HCT116 (cell line): ENCODE measurements at regions not wholly inside any gene's neighbourhood (a gene's known extent, or its start where the extent isn't known, plus 50 kb on each side); places are given as distances from the start of the nearest gene placed in this dataset.

Experiments used
- ATAC-seq: fragments of 200-7000 bp; cut with Tn5 transposase; 2 replicates; pipeline ENCODE4 v1.9.1; 2020; ENCODE audit warnings: mild to moderate bottlenecking, moderate library complexity
- BruUV-seq: library from RNA; stranded (reverse); fragments of 400-500 nt; replicated peaks from 2 replicates; lab custom pipeline; 2021; lab: Mats Ljungman, UMichigan
- CTCF ChIA-PET: fragments of 300-600 bp; sonication (Branson Sonifier 250); formaldehyde crosslinking; loops from one replicate; lab custom pipeline; 2021; ENCODE audit warnings: antibody characterized with exemption; lab: Charles Lee
- POLR2A ChIA-PET: fragments of 300-600, 350-600 bp; sonication (Branson Sonifier 250); formaldehyde crosslinking; loops from one replicate; lab custom pipeline; 2021; ENCODE audit warnings: antibody characterized with exemption; lab: Charles Lee
- RAD21 ChIA-PET, 2 experiments: fragments of 300-600 bp; sonication (Branson Sonifier 250); formaldehyde crosslinking; loops; one replicate each; lab custom pipeline; 2023; ENCODE audit warnings: low total read pairs in 2 of 2; ENCODE audit not compliant: uncharacterized antibody in 2 of 2, unreplicated experiment in 2 of 2, low non-redundant PET in 1 of 2; lab: Charles Lee
- DNase-seq: peaks from one replicate; pipeline ENCODE4 v3.0.0-alpha.2; 2010; ENCODE audit warnings: low read depth, low spot score
- H2AFZ ChIP-seq: fragments of 200-600 bp; shearing (Covaris generic), sonication (generic); 2 replicates; pipeline ENCODE4 v1.6.1; 2017; ENCODE audit warnings: low read depth, mixed run types, mixed read lengths, antibody characterized with exemption, low read length; ENCODE audit not compliant: poor library complexity, severe bottlenecking
- H3K27ac ChIP-seq: 2 replicates; pipeline ENCODE4 v1.5.1; 2012; ENCODE audit warnings: low read depth, low read length
- H3K27me3 ChIP-seq: fragments of 200-600 bp; sonication (generic); 2 replicates; pipeline ENCODE4 v1.6.1; 2016; ENCODE audit warnings: mixed run types, low read length, mixed read lengths; ENCODE audit not compliant: insufficient read depth
- H3K36me3 ChIP-seq, 2 experiments: fragments of 200-500 bp in 1 of 2; fragments of 200-600 bp in 1 of 2; sonication (Bioruptor generic) in 1 of 2; sonication (generic) in 1 of 2; 2 replicates each; pipeline versions ENCODE4 v1.5.1 to v1.6.1; 2014 to 2016; ENCODE audit warnings: low read length in 2 of 2, inconsistent platforms in 1 of 2, mixed read lengths in 1 of 2, mixed run types in 1 of 2; ENCODE audit not compliant: insufficient read depth in 2 of 2, control insufficient read depth in 1 of 2
- H3K4me1 ChIP-seq, 2 experiments: fragments of 200-600 bp in 1 of 2; sonication (generic) in 1 of 2; 2 replicates each; pipeline versions ENCODE4 v1.5.1 to v1.6.1; 2012 to 2017; ENCODE audit warnings: low read length in 2 of 2, inconsistent platforms in 1 of 2, mild to moderate bottlenecking in 1 of 2, mixed read lengths in 1 of 2, mixed run types in 1 of 2, moderate library complexity in 1 of 2; ENCODE audit not compliant: insufficient read depth in 2 of 2, control insufficient read depth in 1 of 2
- H3K4me2 ChIP-seq: fragments of 200-600 bp; sonication (generic); 2 replicates; pipeline ENCODE4 v1.6.1; 2017; ENCODE audit warnings: mixed run types, low read length, mixed read lengths
- H3K4me3 ChIP-seq, 2 experiments: fragments of 200-600 bp in 1 of 2; sonication (generic) in 1 of 2; replicated peaks in 1 of 2; 2 replicates each; pipeline ENCODE4 v1.5.1; 2011 to 2016; ENCODE audit warnings: low read length in 2 of 2, control low read depth in 1 of 2, low read depth in 1 of 2, mild to moderate bottlenecking in 1 of 2, mixed read lengths in 1 of 2, mixed run types in 1 of 2
- H3K79me2 ChIP-seq: fragments of 200-600 bp; sonication (generic); 2 replicates; pipeline ENCODE4 v1.6.1; 2017; ENCODE audit warnings: mild to moderate bottlenecking, mixed run types, low read length, moderate library complexity, mixed read lengths; ENCODE audit not compliant: insufficient read depth
- H3K9ac ChIP-seq: fragments of 200-600 bp; sonication (generic); 2 replicates; pipeline ENCODE4 v1.6.1; 2016; ENCODE audit warnings: low read length, mixed read lengths
- H3K9me2 ChIP-seq: fragments of 200-600 bp; sonication (generic), shearing (Covaris generic); 2 replicates; pipeline ENCODE4 v1.6.1; 2017; ENCODE audit warnings: mixed run types, mild to moderate bottlenecking, moderate library complexity; ENCODE audit not compliant: insufficient read depth
- H3K9me3 ChIP-seq, 2 experiments: fragments of 200-500 bp in 1 of 2; fragments of 200-600 bp in 1 of 2; sonication (Bioruptor generic) in 1 of 2; sonication (generic) in 1 of 2; 2 replicates each; pipeline ENCODE4 v1.6.1; 2014 to 2017; ENCODE audit warnings: low read length in 2 of 2, mixed read lengths in 2 of 2, inconsistent platforms in 1 of 2, low read depth in 1 of 2, mild to moderate bottlenecking in 1 of 2, mixed run types in 1 of 2, moderate library complexity in 1 of 2; ENCODE audit not compliant: control insufficient read depth in 1 of 2, insufficient read depth in 1 of 2
- H4K20me1 ChIP-seq: fragments of 200-600 bp; sonication (generic), shearing (Covaris generic); 2 replicates; pipeline ENCODE4 v1.6.1; 2017; ENCODE audit warnings: mixed run types, mild to moderate bottlenecking, moderate library complexity; ENCODE audit not compliant: insufficient read depth
- CBX3 ChIP-seq: IDR thresholded peaks from 2 replicates; pipeline ENCODE4 v1.6.1; 2012; ENCODE audit warnings: low read depth
- CEBPB ChIP-seq: IDR thresholded peaks from 2 replicates; pipeline ENCODE4 v1.6.1; 2012; ENCODE audit warnings: low read depth
- EGR1 ChIP-seq: IDR thresholded peaks from 2 replicates; pipeline ENCODE4 v1.6.1; 2012; ENCODE audit warnings: low read depth
- ELF1 ChIP-seq: IDR thresholded peaks from 2 replicates; pipeline ENCODE4 v1.6.1; 2012; ENCODE audit warnings: low read depth, borderline replicate concordance
- JUND ChIP-seq: IDR thresholded peaks from 2 replicates; pipeline ENCODE4 v1.6.1; 2012
- POLR2A ChIP-seq: IDR thresholded peaks from 2 replicates; pipeline ENCODE4 v1.7.0; 2011; ENCODE audit warnings: borderline replicate concordance; ENCODE audit not compliant: insufficient read depth, insufficient read length; ENCODE audit errors: extremely low read depth
- POLR2AphosphoS5 ChIP-seq: IDR thresholded peaks from 2 replicates; pipeline ENCODE4 v1.6.1; 2011; ENCODE audit warnings: mild to moderate bottlenecking, low read depth, low read length, moderate library complexity
- RAD21 ChIP-seq: IDR thresholded peaks from 2 replicates; pipeline ENCODE4 v1.6.1; 2012; ENCODE audit warnings: low read depth, mild to moderate bottlenecking
- SIN3A ChIP-seq: IDR thresholded peaks from 2 replicates; pipeline ENCODE4 v1.6.1; 2012; ENCODE audit warnings: low read depth
- SP1 ChIP-seq: IDR thresholded peaks from 2 replicates; pipeline ENCODE4 v1.6.1; 2012; ENCODE audit warnings: low read depth
- TCF7L2 ChIP-seq: IDR thresholded peaks from 2 replicates; pipeline ENCODE4 v1.7.0; 2011; ENCODE audit warnings: borderline replicate concordance, inconsistent platforms; ENCODE audit not compliant: insufficient read depth, insufficient read length; ENCODE audit errors: extremely low read depth
- ZFX ChIP-seq: fragments of 450-650 bp; IDR thresholded peaks from 2 replicates; pipeline ENCODE4 v1.6.1; 2017
- intact Hi-C: fragments of 100-400 bp; cut with micrococcal nuclease; formaldehyde crosslinking; loops from 2 replicates; pipeline ENCODE4 v1.10.0; 2022
- TF ChIP-seq, protein P1 (sequence below): IDR thresholded peaks from 2 replicates; pipeline ENCODE4 v1.6.1; 2012
- TF ChIP-seq, protein P2 (sequence below): IDR thresholded peaks from 2 replicates; pipeline ENCODE4 v1.6.1; 2012
- TF ChIP-seq, protein P3 (sequence below): IDR thresholded peaks from 2 replicates; pipeline ENCODE4 v1.6.1; 2011; ENCODE audit warnings: mild to moderate bottlenecking, low read length, moderate library complexity; ENCODE audit not compliant: insufficient replicate concordance; ENCODE audit errors: extremely low read depth

DNA sequence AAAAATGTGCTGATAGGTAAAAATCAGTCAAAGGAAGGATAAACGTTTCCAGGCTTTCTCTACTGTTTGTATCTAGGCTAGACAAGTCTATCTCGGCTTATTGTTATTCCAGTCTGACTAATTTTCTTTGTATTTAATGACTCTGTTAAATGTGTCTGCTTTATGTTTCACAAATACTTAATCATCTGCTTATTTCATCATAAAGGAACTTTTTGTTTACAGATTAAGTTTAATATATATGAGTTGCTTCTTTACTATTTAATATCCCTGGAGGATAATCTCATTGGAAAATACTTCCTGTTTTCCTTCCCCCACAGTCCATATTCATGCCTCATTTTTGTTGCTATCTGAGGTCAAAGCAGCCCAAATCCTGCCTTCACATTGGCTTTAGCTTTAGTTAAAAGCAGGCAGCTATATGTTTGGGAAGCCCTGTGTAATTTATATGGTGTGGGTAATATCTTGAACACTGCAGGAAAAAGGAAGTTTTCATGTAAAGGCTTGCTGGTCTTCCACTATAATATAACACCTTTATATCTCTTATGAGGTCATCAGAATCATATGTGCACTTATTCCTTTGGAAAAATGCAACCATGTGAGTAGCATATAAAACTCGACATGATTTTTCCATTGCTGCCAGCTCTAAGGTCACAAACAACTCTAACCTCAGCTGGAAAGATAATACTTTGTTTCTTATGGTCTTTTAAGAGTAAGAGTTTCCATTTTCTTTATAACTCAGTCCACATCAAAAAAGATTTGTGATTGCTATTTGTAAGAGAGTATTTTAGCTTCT, 76.8 kb downstream of the ALX1 start:
- Histone ChIP-seq H2AFZ (peak overlapping the region; percentile 50), H3K27me3 (no peaks in the 10 kb centered on the region), H3K27ac (no peak overlapping the region), H3K9ac (no peak overlapping the region), H3K79me2 (no peaks in the 10 kb centered on the region), H3K4me2 (no peak overlapping the region), H3K4me1 (no peaks in the 10 kb centered on the region), H3K9me2 (no peaks in the 10 kb centered on the region), H3K9me3 (no peaks in the 10 kb centered on the region), H3K36me3 (no peaks in the 10 kb centered on the region), H3K4me3 (no peak overlapping the region), H4K20me1 (no peaks in the 10 kb centered on the region)
- no peak for DNase-seq
- POLR2A ChIA-PET: interaction anchor here (0.7 kb wide), 1 partner anchor 12 kb away, joined by 3 read pairs; no protein-coding TSS in a partner anchor
- TF ChIP-seq POLR2A (no peak), SP1 (no peak), ELF1 (no peak), ZFX (no peak), TCF7L2 (no peak), RAD21 (no peak), JUND (no peak), CBX3 (no peak), CEBPB (no peak), POLR2AphosphoS5 (no peak), EGR1 (no peak), SIN3A (no peak)
- TF ChIP-seq, protein P1, sequence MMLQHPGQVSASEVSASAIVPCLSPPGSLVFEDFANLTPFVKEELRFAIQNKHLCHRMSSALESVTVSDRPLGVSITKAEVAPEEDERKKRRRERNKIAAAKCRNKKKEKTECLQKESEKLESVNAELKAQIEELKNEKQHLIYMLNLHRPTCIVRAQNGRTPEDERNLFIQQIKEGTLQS: no peak
- TF ChIP-seq, protein P2, sequence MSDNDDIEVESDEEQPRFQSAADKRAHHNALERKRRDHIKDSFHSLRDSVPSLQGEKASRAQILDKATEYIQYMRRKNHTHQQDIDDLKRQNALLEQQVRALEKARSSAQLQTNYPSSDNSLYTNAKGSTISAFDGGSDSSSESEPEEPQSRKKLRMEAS: no peak
- TF ChIP-seq, protein P3, sequence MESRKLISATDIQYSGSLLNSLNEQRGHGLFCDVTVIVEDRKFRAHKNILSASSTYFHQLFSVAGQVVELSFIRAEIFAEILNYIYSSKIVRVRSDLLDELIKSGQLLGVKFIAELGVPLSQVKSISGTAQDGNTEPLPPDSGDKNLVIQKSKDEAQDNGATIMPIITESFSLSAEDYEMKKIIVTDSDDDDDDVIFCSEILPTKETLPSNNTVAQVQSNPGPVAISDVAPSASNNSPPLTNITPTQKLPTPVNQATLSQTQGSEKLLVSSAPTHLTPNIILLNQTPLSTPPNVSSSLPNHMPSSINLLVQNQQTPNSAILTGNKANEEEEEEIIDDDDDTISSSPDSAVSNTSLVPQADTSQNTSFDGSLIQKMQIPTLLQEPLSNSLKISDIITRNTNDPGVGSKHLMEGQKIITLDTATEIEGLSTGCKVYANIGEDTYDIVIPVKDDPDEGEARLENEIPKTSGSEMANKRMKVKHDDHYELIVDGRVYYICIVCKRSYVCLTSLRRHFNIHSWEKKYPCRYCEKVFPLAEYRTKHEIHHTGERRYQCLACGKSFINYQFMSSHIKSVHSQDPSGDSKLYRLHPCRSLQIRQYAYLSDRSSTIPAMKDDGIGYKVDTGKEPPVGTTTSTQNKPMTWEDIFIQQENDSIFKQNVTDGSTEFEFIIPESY: no peak
- RAD21 ChIA-PET: interaction anchor here in 1 of 2 experiments (0.6 kb wide), 1 partner anchor 72 kb away, joined by 4 read pairs; no protein-coding TSS in a partner anchor
- no peak for ATAC-seq
- BruUV-seq: no TSS peak
- CTCF ChIA-PET: no interaction called here
- intact Hi-C loops: no loop called here
